Small intestine (tissue), 7 donors: ENCODE measurements at regions not wholly inside any gene's neighbourhood (a gene's known extent, or its start where the extent isn't known, plus 50 kb on each side); places are given as distances from the start of the nearest gene placed in this dataset.
"Not testable (repeated sequence)": the region's sequence is repeated elsewhere in the genome, so short reads cannot be mapped to it uniquely, and the experiment has no call there.

Source experiments
- DNase-seq, 2 donors: peaks; one replicate each; pipeline versions ENCODE4 v3.0.0 to v3.0.0-alpha.2; 2013
- FAIRE-seq: peaks from 2 replicates; lab custom pipeline; 2012; peaks lifted over from hg19 to GRCh38; lab: Jason Lieb, UNC
- H3K27ac ChIP-seq, 3 donors: one replicate each; pipeline ENCODE4 v1.5.1; 2013; ENCODE audit warnings: low read length in 2 of 3, mild to moderate bottlenecking in 2 of 3, control low read depth in 1 of 3, inconsistent platforms in 1 of 3, low read depth in 1 of 3, moderate library complexity in 1 of 3
- H3K27me3 ChIP-seq, 3 donors: one replicate each; pipeline ENCODE4 v1.6.1; 2013; ENCODE audit warnings: low read length in 3 of 3, inconsistent platforms in 1 of 3; ENCODE audit not compliant: control insufficient read depth in 3 of 3, insufficient read depth in 3 of 3
- H3K36me3 ChIP-seq, 3 donors: one replicate each; pipeline ENCODE4 v1.6.1; 2013; ENCODE audit warnings: low read length in 3 of 3, inconsistent platforms in 1 of 3, low read depth in 1 of 3, mild to moderate bottlenecking in 1 of 3, moderate library complexity in 1 of 3; ENCODE audit not compliant: control insufficient read depth in 3 of 3, insufficient read depth in 2 of 3
- H3K4me1 ChIP-seq, 3 donors: one replicate each; pipeline ENCODE4 v1.6.1; 2013; ENCODE audit warnings: low read length in 2 of 3, inconsistent platforms in 1 of 3, low read depth in 1 of 3, mild to moderate bottlenecking in 1 of 3, moderate library complexity in 1 of 3; ENCODE audit not compliant: control insufficient read depth in 3 of 3, insufficient read depth in 2 of 3
- H3K4me3 ChIP-seq, 3 donors: one replicate each; pipeline ENCODE4 v1.5.1; 2013; ENCODE audit warnings: low read length in 3 of 3, control low read depth in 1 of 3, inconsistent platforms in 1 of 3, low read depth in 1 of 3, mild to moderate bottlenecking in 1 of 3, moderate library complexity in 1 of 3
- H3K9me3 ChIP-seq, 2 donors: one replicate each; pipeline ENCODE4 v1.6.1; 2013; ENCODE audit warnings: low read depth in 1 of 2, low read length in 1 of 2; ENCODE audit not compliant: control insufficient read depth in 2 of 2, insufficient read depth in 1 of 2
- WGBS, 3 donors: extraction: QIAGEN DNeasy Blood & Tissue Kit; methylation state at CpG; one replicate each; pipeline ENCODE4 v1.1.7; 2013; 5-methylcytosine and 5-hydroxymethylcytosine counted together
- donor health status: healthy with polysubstance abuse.
- donor health status: control.
- donor health status: control.
- donor health status: Bipolar disorder and iron deficiency.
- donor health status: healthy.

GRCh38 chr3:127043041-127043641 is 60.2 kb downstream of the PLXNA1 start:
- FAIRE-seq, result no peak
- no peak overlapping the region for H3K4me3 ChIP-seq
- WGBS, 3 donors, result 72 to 83% (median 82%) methylated on average over 17 of the region's 17 CpGs
- no peaks in the 10 kb centered on the region for H3K4me1 ChIP-seq
- no peaks in the 10 kb centered on the region for H3K9me3 ChIP-seq
- H3K36me3 ChIP-seq, result no peaks in the 10 kb centered on the region
- H3K27ac ChIP-seq, result no peak overlapping the region
- no peaks in the 10 kb centered on the region for H3K27me3 ChIP-seq
- no peak for DNase-seq

DNA sequence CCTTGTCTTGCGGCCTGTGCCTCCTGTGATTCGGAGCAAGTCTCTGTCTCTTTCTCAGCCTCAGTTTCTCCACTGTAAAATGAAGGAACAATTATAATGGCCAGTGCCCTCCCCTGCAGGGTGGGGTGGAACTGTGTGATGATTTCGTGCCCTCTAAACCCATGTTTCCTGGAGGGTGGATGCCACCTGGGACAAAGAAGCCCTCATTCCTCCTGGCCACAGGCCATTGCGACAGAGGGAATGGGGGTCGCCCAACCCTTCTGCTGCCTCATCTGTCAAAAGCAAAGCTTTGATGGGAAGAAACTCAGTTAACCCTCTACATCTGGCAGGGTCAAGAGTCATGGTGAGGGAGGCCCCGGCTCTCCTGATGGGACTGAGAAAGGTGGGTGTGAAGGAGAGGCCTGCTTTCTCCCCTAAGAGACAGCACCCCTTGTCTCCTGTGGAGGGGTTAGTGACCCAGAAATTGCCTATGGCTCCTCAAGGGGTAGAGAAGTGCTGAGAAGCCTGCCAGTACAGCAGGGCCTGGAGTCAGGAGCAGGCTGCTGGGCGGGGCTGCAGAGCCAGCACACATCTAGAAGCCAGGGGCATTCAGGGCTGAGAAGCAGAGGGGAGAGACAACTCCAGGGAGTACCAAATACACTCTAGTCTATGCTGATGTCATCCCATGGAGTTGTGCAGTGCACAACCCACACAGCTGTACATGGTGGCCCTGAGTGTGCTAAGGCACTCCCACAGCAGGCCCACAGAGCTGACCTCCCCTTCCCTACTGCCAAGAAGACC is 61.0 kb downstream of the PLXNA1 start:
- no peaks in the 10 kb centered on the region for H3K36me3 ChIP-seq
- no peaks in the 10 kb centered on the region for H3K4me1 ChIP-seq
- 71 to 75% (median 71%) methylated on average over 7 of the region's 7 CpGs for WGBS, 3 donors
- no peak overlapping the region for H3K27ac ChIP-seq
- H3K4me3 ChIP-seq, result no peak overlapping the region
- H3K9me3 ChIP-seq, result no peaks in the 10 kb centered on the region
- FAIRE-seq (no peak), DNase-seq (no peak)
- H3K27me3 ChIP-seq, result no peaks in the 10 kb centered on the region

- Histone ChIP-seq H3K4me1 (no peaks in the 10 kb centered on the region), H3K36me3 (no peaks in the 10 kb centered on the region), H3K4me3 (no peak overlapping the region), H3K27ac (no peak overlapping the region), H3K27me3 (no peaks in the 10 kb centered on the region), H3K9me3 (peaks cover 0 to 5% of the 10 kb centered on the region in 2 donors)
- DNase-seq (peak; percentile 13 to 23), FAIRE-seq (no peak)
- WGBS, 3 donors, result 17 to 38% (median 18%) methylated on average over 4 of the region's 4 CpGs
Observed at GRCh38 chr3:127044996-127045395, 62.1 kb downstream of the PLXNA1 start.

DNA sequence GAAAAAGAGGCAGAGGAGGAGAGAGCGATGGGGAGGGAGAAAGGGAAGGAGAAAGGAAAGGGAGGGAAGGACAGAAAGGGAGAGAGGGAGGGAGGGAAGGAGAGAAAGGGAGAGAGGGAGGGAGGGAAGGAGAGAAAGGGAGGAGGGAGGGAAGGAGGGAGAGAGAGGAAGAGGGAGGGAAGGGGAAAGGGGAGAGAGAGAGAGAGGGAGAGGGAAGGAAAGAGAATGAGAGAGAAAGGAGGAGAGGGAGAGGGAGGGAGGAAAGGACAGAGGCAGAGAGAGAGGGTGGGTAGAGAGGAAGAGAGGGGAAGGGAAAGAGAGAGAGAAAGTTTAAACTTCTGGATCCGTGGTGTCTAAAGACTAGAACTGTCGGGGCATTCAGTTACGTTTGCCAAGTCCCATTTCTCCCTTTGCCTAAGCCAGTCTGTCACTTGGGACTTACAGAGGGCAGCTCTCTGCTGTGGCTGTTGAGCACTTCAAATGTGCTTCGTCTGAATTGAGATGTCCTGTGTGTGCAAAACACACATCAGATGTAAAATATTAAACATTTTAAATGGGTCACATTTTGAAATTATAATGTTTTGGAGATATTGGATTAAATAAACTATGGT is 62.6 kb downstream of the PLXNA1 start:
- H3K4me1 ChIP-seq, result no peaks in the 10 kb centered on the region
- 45 to 52% (median 49%) methylated on average over 5 of the region's 5 CpGs for WGBS, 3 donors
- no peak overlapping the region for H3K27ac ChIP-seq
- peaks cover 0 to 5% of the 10 kb centered on the region in 2 donors for H3K9me3 ChIP-seq
- no peaks in the 10 kb centered on the region for H3K36me3 ChIP-seq
- DNase-seq (no peak), FAIRE-seq (no peak)
- H3K27me3 ChIP-seq, result no peaks in the 10 kb centered on the region
- no peak overlapping the region for H3K4me3 ChIP-seq

DNA sequence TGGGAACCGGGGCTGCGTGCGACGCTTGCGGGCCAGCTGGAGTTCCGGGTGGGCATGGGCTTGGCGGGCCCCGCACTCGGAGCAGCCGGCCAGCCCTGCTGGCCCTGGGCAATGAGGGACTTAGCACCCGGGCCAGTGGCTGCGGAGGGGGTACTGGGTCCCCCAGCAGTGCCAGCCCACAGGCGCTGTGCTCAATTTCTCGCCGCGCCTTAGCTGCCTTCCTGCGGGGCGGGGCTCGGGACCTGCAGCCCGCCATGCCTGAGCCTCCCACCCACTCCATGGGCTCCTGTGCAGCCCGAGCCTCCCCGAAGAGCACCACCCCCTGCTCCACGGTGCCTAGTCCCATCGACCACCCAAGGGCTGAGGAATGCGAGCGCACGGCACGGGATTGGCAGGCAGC is 63.8 kb downstream of the PLXNA1 start:
- not testable (repeated sequence) for H3K36me3 ChIP-seq, H3K27ac ChIP-seq, H3K4me3 ChIP-seq, H3K4me1 ChIP-seq, FAIRE-seq, H3K27me3 ChIP-seq, DNase-seq, H3K9me3 ChIP-seq
- WGBS, 3 donors, result 92 to 94% (median 94%) methylated on average over 13 to 28 of the region's 28 CpGs

DNA sequence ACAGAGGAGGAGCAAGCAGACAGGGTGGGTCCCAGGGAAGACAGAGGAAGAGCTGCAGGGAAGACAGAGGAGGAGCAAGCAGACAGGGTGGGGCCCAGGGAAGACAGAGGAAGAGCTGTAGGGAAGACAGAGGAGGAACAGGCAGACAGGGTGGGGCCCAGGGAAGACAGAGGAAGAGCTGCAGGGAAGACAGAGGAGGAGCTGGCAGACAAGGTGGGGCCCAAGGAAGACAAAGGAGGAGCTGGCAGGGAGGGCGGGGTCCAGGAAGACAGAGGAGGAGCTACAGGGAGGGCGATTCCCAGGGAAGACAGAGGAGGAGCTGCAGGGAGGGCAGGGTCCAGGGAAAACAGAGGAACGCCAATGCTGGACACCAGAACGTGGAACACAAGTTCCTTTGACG is 66.5 kb downstream of the PLXNA1 start:
- 50 to 69% (median 57%) methylated on average over 5 of the region's 5 CpGs for WGBS, 3 donors
- Histone ChIP-seq H3K9me3 (peaks cover 0 to 5% of the 10 kb centered on the region in 2 donors), H3K4me3 (no peak overlapping the region), H3K27ac (no peak overlapping the region), H3K27me3 (no peaks in the 10 kb centered on the region), H3K4me1 (no peaks in the 10 kb centered on the region), H3K36me3 (no peaks in the 10 kb centered on the region)
- DNase-seq (peak in 1 of 2 donors; percentile 24), FAIRE-seq (no peak)

DNA sequence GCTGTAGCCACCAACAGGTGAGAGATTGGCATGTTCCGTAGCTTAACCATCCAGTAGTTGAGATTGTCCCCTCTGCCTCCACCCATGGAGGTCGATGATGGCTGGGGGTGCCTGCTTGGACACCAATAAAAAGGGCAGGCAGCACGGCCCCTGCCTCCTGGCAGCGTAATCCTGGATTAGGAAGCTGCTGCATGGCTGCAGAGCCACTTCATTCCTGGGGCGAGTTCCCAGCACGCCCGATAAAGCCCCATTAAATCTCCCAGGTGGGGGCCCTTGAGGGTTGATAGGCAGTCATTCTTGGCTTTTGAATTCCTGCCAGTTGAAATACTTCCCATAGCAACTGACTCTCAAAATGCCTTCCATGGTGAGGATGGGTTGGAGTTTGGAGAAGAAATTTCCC is 67.8 kb downstream of the PLXNA1 start:
- Histone ChIP-seq H3K36me3 (no peaks in the 10 kb centered on the region), H3K27ac (no peak overlapping the region), H3K27me3 (no peaks in the 10 kb centered on the region), H3K4me3 (no peak overlapping the region), H3K9me3 (peaks cover 0 to 5% of the 10 kb centered on the region in 2 donors), H3K4me1 (no peaks in the 10 kb centered on the region)
- DNase-seq, result no peak
- no peak for FAIRE-seq
- 45 to 71% (median 60%) methylated on average over 7 of the region's 7 CpGs for WGBS, 3 donors

DNA sequence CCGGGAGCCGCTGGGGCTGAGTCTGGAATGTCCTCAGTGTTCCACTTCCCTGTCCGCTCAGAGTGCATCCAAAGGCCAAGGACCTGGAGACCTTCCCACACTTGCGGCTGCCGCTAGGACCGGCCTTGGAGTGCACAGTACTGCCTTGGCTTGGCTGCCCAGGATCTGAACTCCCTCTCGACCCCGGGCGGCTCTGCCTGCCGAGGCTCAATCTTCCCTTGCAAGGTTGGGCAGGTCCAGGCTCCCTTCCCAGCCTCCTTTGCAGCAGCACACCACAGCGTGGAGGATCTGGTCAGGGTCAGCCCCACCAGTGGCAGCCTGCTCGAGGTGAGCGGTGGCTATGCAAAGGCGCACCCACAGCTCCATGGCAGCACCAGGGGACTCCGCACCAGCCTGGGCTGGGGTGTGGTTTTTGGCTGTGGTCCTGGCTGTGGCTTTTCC is 69.2 kb downstream of the PLXNA1 start:
- FAIRE-seq, result no peak
- 42 to 58% (median 45%) methylated on average over 15 of the region's 15 CpGs for WGBS, 3 donors
- no peaks in the 10 kb centered on the region for H3K36me3 ChIP-seq
- no peak overlapping the region for H3K27ac ChIP-seq
- H3K4me3 ChIP-seq, result no peak overlapping the region
- no peaks in the 10 kb centered on the region for H3K4me1 ChIP-seq
- peaks cover 0 to 9% of the 10 kb centered on the region in 2 donors for H3K9me3 ChIP-seq
- peak in 1 of 2 donors; percentile 7 for DNase-seq
- no peaks in the 10 kb centered on the region for H3K27me3 ChIP-seq
